Thyroid gland (tissue), 4 donors: ENCODE measurements at regions not wholly inside any gene's neighbourhood (a gene's known extent, or its start where the extent isn't known, plus 50 kb on each side); places are given as distances from the start of the nearest gene placed in this dataset.

Experiments
- DNase-seq, 2 donors: peaks; one replicate each; pipeline ENCODE4 v3.0.0-alpha.2; 2019
- H3K27ac ChIP-seq, 3 donors: fragments of 200-600 bp; sonication (generic); 1 replicate in 2 of 3; 2 replicates in 1 of 3; pipeline ENCODE4 v1.5.1; 2016 to 2019; ENCODE audit warnings: mild to moderate bottlenecking in 1 of 3, moderate library complexity in 1 of 3
- H3K27me3 ChIP-seq: fragments of 200-600 bp; sonication (generic); one replicate; pipeline ENCODE4 v1.5.1; 2019
- H3K36me3 ChIP-seq, 2 donors: fragments of 200-600 bp; sonication (generic); one replicate each; pipeline ENCODE4 v1.5.1; 2016 to 2019
- H3K4me1 ChIP-seq, 2 donors: fragments of 200-600 bp; sonication (generic); one replicate each; pipeline ENCODE4 v1.5.1; 2017 to 2019
- H3K4me3 ChIP-seq, 3 donors: fragments of 200-600 bp; sonication (generic); replicated peaks in 1 of 3; 1 replicate in 2 of 3; 2 replicates in 1 of 3; pipeline ENCODE4 v1.5.1; 2016; ENCODE audit warnings: mild to moderate bottlenecking in 1 of 3
- H3K9me3 ChIP-seq: fragments of 200-600 bp; sonication (generic); one replicate; pipeline ENCODE4 v1.5.1; 2017
- CTCF ChIP-seq, 6 experiments: fragments of 200-600 bp in 3 of 6; fragments of 450-650 bp in 3 of 6; sonication (generic) in 3 of 6; IDR thresholded peaks; one replicate each; pipeline ENCODE4 v1.5.1; 2016 to 2019; ENCODE audit warnings: antibody characterized with exemption in 6 of 6, mild to moderate bottlenecking in 2 of 6, inconsistent platforms in 1 of 6, moderate library complexity in 1 of 6
- POLR2A ChIP-seq, 2 donors: fragments of 450-650 bp; IDR thresholded peaks; one replicate each; pipeline ENCODE4 v1.6.1; 2017; ENCODE audit warnings: antibody characterized with exemption in 2 of 2, mild to moderate bottlenecking in 2 of 2, moderate library complexity in 1 of 2
- WGBS, 2 donors: methylation state at CpG; one replicate each; pipeline ENCODE4 v1.1.5; 2017; 5-methylcytosine and 5-hydroxymethylcytosine counted together
- intact Hi-C: fragments of 100-400 bp; cut with DNase I; formaldehyde crosslinking; loops from one replicate; pipeline ENCODE4 v1.15.1; 2023

GRCh38 chr11:114836161-114836560, 157.8 kb downstream of the NXPE2 start:
- WGBS, 2 donors, result 89 to 90% methylated on average over 3 of the region's 3 CpGs
- intact Hi-C loops, result no loop called here
- TF ChIP-seq POLR2A (IDR thresholded peaks at IDR 0.05) (no peak), CTCF (IDR thresholded peaks at IDR 0.05) (no peak)

GRCh38 chr11:114844896-114845295, 166.6 kb downstream of the NXPE2 start:
- TF ChIP-seq CTCF (IDR thresholded peaks at IDR 0.05) (no peak), POLR2A (IDR thresholded peaks at IDR 0.05) (no peak)
- intact Hi-C loops, result no loop called here
- H3K36me3 ChIP-seq, result no peaks in the 10 kb centered on the region
- DNase-seq, result no peak
- H3K4me3 ChIP-seq, result no peak overlapping the region
- no peaks in the 10 kb centered on the region for H3K9me3 ChIP-seq
- 89 to 95% methylated on average over 1 of the region's 1 CpG for WGBS, 2 donors
- no peaks in the 10 kb centered on the region for H3K27me3 ChIP-seq
- H3K4me1 ChIP-seq, result peaks cover 0 to 4% of the 10 kb centered on the region in 2 donors
- no peak overlapping the region for H3K27ac ChIP-seq

More at GRCh38 chr11:114836161-114836560, 157.8 kb downstream of the NXPE2 start:
- Histone ChIP-seq H3K36me3 (no peaks in the 10 kb centered on the region), H3K4me1 (no peaks in the 10 kb centered on the region), H3K4me3 (no peak overlapping the region), H3K27ac (no peak overlapping the region), H3K27me3 (no peaks in the 10 kb centered on the region), H3K9me3 (no peaks in the 10 kb centered on the region)
- DNase-seq, result no peak

DNA sequence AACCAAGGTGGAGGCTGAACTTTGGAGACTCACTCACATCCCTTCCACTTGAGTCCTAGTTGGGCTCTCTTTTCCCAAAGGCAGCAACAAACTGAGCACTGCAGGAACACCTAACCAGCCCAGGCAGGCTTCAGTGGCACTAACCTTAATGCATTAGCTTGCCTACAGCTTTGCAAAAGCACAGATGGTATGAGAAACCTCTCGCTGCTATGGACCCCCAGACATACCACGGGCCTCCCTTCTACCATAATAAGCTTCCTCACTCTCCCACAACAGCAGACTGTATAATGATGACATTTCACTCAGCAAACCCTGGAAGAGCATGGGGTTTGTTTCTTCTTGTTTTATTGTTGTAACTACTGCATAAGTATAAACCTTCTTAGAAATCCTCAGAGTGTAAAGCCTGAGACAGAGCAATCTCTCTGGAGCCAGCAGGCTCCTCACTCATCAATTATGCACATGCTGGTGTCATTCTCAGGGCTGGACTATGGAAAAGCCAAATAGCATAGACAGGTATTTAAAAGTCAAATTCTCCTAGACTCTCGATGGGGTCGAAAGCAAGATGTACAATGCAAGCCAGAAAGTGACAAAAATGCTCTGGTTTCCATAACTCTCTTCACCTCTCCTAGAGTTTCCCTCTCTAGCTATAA, 167.6 kb downstream of the NXPE2 start:
- intact Hi-C loops, result no loop called here
- Histone ChIP-seq H3K9me3 (no peaks in the 10 kb centered on the region), H3K36me3 (no peaks in the 10 kb centered on the region), H3K27ac (no peak overlapping the region), H3K4me1 (peaks cover 0 to 4% of the 10 kb centered on the region in 2 donors), H3K4me3 (no peak overlapping the region), H3K27me3 (no peaks in the 10 kb centered on the region)
- TF ChIP-seq POLR2A (IDR thresholded peaks at IDR 0.05) (no peak), CTCF (IDR thresholded peaks at IDR 0.05) (no peak)
- DNase-seq, result no peak
- 57 to 79% methylated on average over 4 of the region's 4 CpGs for WGBS, 2 donors

GRCh38 chr11:114846416-114846791, 168.1 kb downstream of the NXPE2 start:
- no peak overlapping the region for H3K27ac ChIP-seq
- no peak overlapping the region for H3K4me3 ChIP-seq
- intact Hi-C loops, result no loop called here
- H3K9me3 ChIP-seq, result no peaks in the 10 kb centered on the region
- H3K36me3 ChIP-seq, result no peaks in the 10 kb centered on the region
- TF ChIP-seq CTCF (IDR thresholded peaks at IDR 0.05), result peak in 3 of 6 experiments; percentile 20 to 41 (median 30)
- no peak for TF ChIP-seq POLR2A (IDR thresholded peaks at IDR 0.05)
- H3K27me3 ChIP-seq, result no peaks in the 10 kb centered on the region
- DNase-seq, result peak; percentile 86 to 93
- H3K4me1 ChIP-seq, result peaks cover 0 to 4% of the 10 kb centered on the region in 2 donors
- WGBS, 2 donors, result 61 to 62% methylated on average over 3 of the region's 3 CpGs

DNA sequence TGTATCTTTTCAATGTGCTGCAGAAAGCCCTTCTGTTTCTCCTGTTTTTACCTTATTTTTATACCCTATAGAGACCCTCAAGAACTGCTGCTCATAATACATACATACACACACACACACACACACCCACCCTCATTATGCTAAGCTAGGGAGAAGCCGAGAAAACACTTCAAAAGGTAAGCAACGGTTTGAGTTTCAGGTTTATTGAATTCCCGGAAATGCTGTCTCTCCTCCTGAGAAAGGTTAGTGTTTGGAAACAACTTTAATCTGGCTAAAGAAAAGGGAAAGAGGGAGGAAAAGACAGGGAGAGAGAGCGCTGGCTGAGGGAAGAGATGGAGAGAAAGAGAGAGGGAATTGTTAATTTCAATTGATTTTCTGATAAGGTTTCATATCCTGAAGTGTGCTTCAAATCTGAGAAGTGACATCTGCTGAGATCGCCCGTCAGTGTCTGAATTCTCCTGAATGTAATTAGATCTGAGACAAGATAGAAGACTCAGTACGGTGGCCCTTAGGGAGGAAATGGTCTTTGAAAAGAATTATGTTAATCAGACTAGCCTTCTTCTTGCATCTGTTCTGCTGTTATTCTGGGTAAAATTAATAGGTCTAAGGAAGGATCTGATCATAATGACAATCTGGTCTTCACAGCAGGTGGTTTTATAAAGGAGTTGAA, 169.1 kb downstream of the NXPE2 start:
- 59 to 61% methylated on average over 7 of the region's 7 CpGs for WGBS, 2 donors
- Histone ChIP-seq H3K4me3 (no peak overlapping the region), H3K9me3 (no peaks in the 10 kb centered on the region), H3K27me3 (no peaks in the 10 kb centered on the region), H3K27ac (no peak overlapping the region), H3K36me3 (no peaks in the 10 kb centered on the region), H3K4me1 (peaks cover 0 to 4% of the 10 kb centered on the region in 2 donors)
- TF ChIP-seq CTCF (IDR thresholded peaks at IDR 0.05) (no peak), POLR2A (IDR thresholded peaks at IDR 0.05) (no peak)
- DNase-seq, result no peak
- intact Hi-C loops, result no loop called here
